HepG2 (cell line): ENCODE measurements at regions not wholly inside any gene's neighbourhood (a gene's known extent, or its start where the extent isn't known, plus 50 kb on each side); places are given as distances from the start of the nearest gene placed in this dataset.

Source experiments
- ATAC-seq: fragments of 200-7000 bp; cut with Tn5 transposase; 3 replicates; pipeline ENCODE4 v1.9.1; 2020; ENCODE audit warnings: mild to moderate bottlenecking, moderate library complexity
- BruUV-seq: library from RNA; stranded (reverse); fragments of 400-500 nt; replicated peaks from 2 replicates; lab custom pipeline; 2021; lab: Mats Ljungman, UMichigan
- CTCF ChIA-PET: fragments of 300-600 bp; formaldehyde crosslinking; extraction: SDS; loops from one replicate; lab custom pipeline; 2021; ENCODE audit warnings: low total read pairs, inconsistent platforms, low intra/inter-chr PET ratio; lab: Yijun Ruan, JAX
- POLR2A ChIA-PET: fragments of 350-600 bp; sonication (Branson Sonifier 250); formaldehyde crosslinking; loops from one replicate; lab custom pipeline; 2020; ENCODE audit warnings: antibody characterized with exemption, inconsistent platforms; lab: Yijun Ruan, JAX
- DNase-seq: peaks from one replicate; pipeline ENCODE4 v3.0.0-alpha.2; 2015; ENCODE audit warnings: low spot score
- FAIRE-seq: peaks from 3 replicates; lab custom pipeline; 2011; peaks lifted over from hg19 to GRCh38; lab: Jason Lieb, UNC
- H2AFZ ChIP-seq: one replicate; pipeline ENCODE4 v1.6.1; 2011; ENCODE audit warnings: low read length, inconsistent platforms
- H3K27ac ChIP-seq: fragments of 300-600 bp; 3 replicates; pipeline ENCODE4 v1.8.0; 2011; ENCODE audit warnings: mixed run types, mild to moderate bottlenecking, mixed read lengths, low read length, inconsistent platforms; ENCODE audit not compliant: insufficient read depth; ENCODE audit errors: extremely low read length
- H3K27me3 ChIP-seq, 2 experiments: fragments of 200-600 bp in 1 of 2; 2 replicates in 1 of 2; 3 replicates in 1 of 2; pipeline versions ENCODE4 v1.6.0 to v1.8.0; 2011; ENCODE audit warnings: low read length in 2 of 2, mild to moderate bottlenecking in 2 of 2, moderate library complexity in 2 of 2, inconsistent platforms in 1 of 2; ENCODE audit not compliant: insufficient read depth in 2 of 2, control insufficient read depth in 1 of 2
- H3K36me3 ChIP-seq, 2 experiments: fragments of 200-600 bp in 1 of 2; replicated peaks in 1 of 2; 2 replicates in 1 of 2; 3 replicates in 1 of 2; pipeline versions ENCODE4 v1.5.1 to v1.8.0; 2011; ENCODE audit warnings: low read length in 2 of 2, inconsistent platforms in 1 of 2; ENCODE audit not compliant: insufficient read depth in 2 of 2, control insufficient read depth in 1 of 2
- H3K4me1 ChIP-seq: 2 replicates; pipeline ENCODE4 v1.5.1; 2012; ENCODE audit warnings: low read length, inconsistent platforms; ENCODE audit not compliant: insufficient read depth
- H3K4me2 ChIP-seq: 2 replicates; pipeline ENCODE4 v1.6.0; 2011; ENCODE audit warnings: low read depth, low read length, inconsistent platforms
- H3K4me3 ChIP-seq, 3 experiments: fragments of 200-600 bp in 1 of 3; sonication (generic), shearing (Covaris generic) in 1 of 3; replicated peaks in 1 of 3; 2 replicates each; pipeline ENCODE4 v1.5.1; 2011 to 2016; ENCODE audit warnings: low read length in 3 of 3, inconsistent platforms in 2 of 3, low read depth in 2 of 3, mild to moderate bottlenecking in 2 of 3, control low read depth in 1 of 3, mixed read lengths in 1 of 3; ENCODE audit not compliant: insufficient read depth in 1 of 3
- H3K79me2 ChIP-seq: one replicate; pipeline ENCODE4 v1.6.1; 2011; ENCODE audit warnings: low read length, inconsistent platforms; ENCODE audit not compliant: insufficient read depth
- H3K9ac ChIP-seq: 2 replicates; pipeline ENCODE4 v1.6.0; 2011; ENCODE audit warnings: mild to moderate bottlenecking, low read depth, low read length, inconsistent platforms; ENCODE audit not compliant: insufficient read depth
- H3K9me3 ChIP-seq: 2 replicates; pipeline ENCODE4 v1.5.1; 2012; ENCODE audit warnings: mild to moderate bottlenecking, low read length
- H4K20me1 ChIP-seq: 2 replicates; pipeline ENCODE4 v1.6.0; 2011; ENCODE audit warnings: inconsistent platforms, mild to moderate bottlenecking, low read length, moderate library complexity; ENCODE audit not compliant: insufficient read depth
- HDAC2 ChIP-seq: sonication (generic); formaldehyde crosslinking; IDR thresholded peaks from 2 replicates; pipeline ENCODE4 v1.4.0; 2020; ENCODE audit warnings: missing genetic modification reagents
- IRF9 ChIP-seq: sonication (generic); formaldehyde crosslinking; IDR thresholded peaks from 2 replicates; pipeline ENCODE4 v1.8.0; 2022; ENCODE audit warnings: missing genetic modification reagents, mild to moderate bottlenecking, borderline replicate concordance
- MAFF ChIP-seq: IDR thresholded peaks from 2 replicates; pipeline ENCODE4 v1.6.1; 2011; ENCODE audit warnings: low read depth, low read length, improper control_type of control experiment
- MAFK ChIP-seq, 2 experiments: IDR thresholded peaks in 1 of 2; conservative IDR thresholded peaks in 1 of 2; 2 replicates each; pipeline ENCODE4 v1.6.1; 2011; ENCODE audit warnings: improper control_type of control experiment in 2 of 2, low read length in 2 of 2
- ZFYVE20 ChIP-seq: sonication (generic); formaldehyde crosslinking; IDR thresholded peaks from 2 replicates; pipeline ENCODE4 v1.8.0; 2023; ENCODE audit warnings: low read depth, mild to moderate bottlenecking, moderate library complexity, missing genetic modification reagents, borderline replicate concordance
- ZNF205 ChIP-seq: IDR thresholded peaks from 2 replicates; pipeline ENCODE4 v1.6.1; 2018; ENCODE audit warnings: missing biosample characterization, missing genetic modification reagents
- ZNF329 ChIP-seq: sonication (generic); formaldehyde crosslinking; IDR thresholded peaks from 2 replicates; pipeline ENCODE4 v1.9.0; 2021; ENCODE audit warnings: low read depth, mild to moderate bottlenecking, missing genetic modification reagents
- WGBS: methylation state at CpG from one replicate; pipeline ENCODE4 v1.1.6; 2017; ENCODE audit warnings: low lambda C conversion rate; 5-methylcytosine and 5-hydroxymethylcytosine counted together
- in situ Hi-C: cut with HindIII; loops from 2 replicates; pipeline ENCODE4 v1.10.0; 2017; ENCODE audit warnings: low pct_unique_long_range_greater_than_20kb; ENCODE audit not compliant: extremely low pct_ligation_motif_present
- intact Hi-C: fragments of 100-400 bp; cut with micrococcal nuclease; formaldehyde crosslinking; loops from one replicate; pipeline ENCODE4 v1.10.0; 2022; ENCODE audit not compliant: unreplicated experiment

- ChIA-PET CTCF (no interaction called here), POLR2A (no interaction called here)
- H4K20me1 ChIP-seq = no peaks in the 10 kb centered on the region
- peak; percentile 54 for TF ChIP-seq MAFF
- TF ChIP-seq MAFK (conservative IDR thresholded peaks at IDR 0.05 in 1 of 2, IDR thresholded peaks at IDR 0.05 in 1 of 2; ENCODE audit: low read length in 2 of 2) = peak; percentile 71
- no peak for TF ChIP-seq ZNF205 (CRISPR knock-in tag)
- no peak for ATAC-seq
- intact Hi-C loops = no loop called here
- FAIRE-seq = no peak
- no peaks in the 10 kb centered on the region for H3K27me3 ChIP-seq
- peaks cover 71% of the 10 kb centered on the region for H3K9me3 ChIP-seq
- H3K9ac ChIP-seq = no peak overlapping the region
- no TSS peak for BruUV-seq
- H3K27ac ChIP-seq = no peak overlapping the region
- no peaks in the 10 kb centered on the region for H3K79me2 ChIP-seq
- in situ Hi-C loops = no loop called here
- no peak for DNase-seq
- no peak overlapping the region for H2AFZ ChIP-seq
- 3% methylated on average over 6 of the region's 6 CpGs for WGBS
- no peak overlapping the region for H3K4me2 ChIP-seq
- no peaks in the 10 kb centered on the region for H3K36me3 ChIP-seq
- H3K4me3 ChIP-seq = no peak overlapping the region
- H3K4me1 ChIP-seq = no peaks in the 10 kb centered on the region
These were observed 289.6 kb upstream of the CDH4 start for GRCh38 chr20:60962367-60963045.

GRCh38 chr20:60963146-60963545 is 288.9 kb upstream of the CDH4 start:
- H3K36me3 ChIP-seq = no peaks in the 10 kb centered on the region
- in situ Hi-C loops = no loop called here
- no peak for TF ChIP-seq ZNF329
- no peak for TF ChIP-seq IRF9 (CRISPR knock-in tag)
- TF ChIP-seq HDAC2 = no peak
- TF ChIP-seq ZFYVE20 = no peak
- ATAC-seq (no peak), DNase-seq (no peak), FAIRE-seq (no peak)
- no peak overlapping the region for H3K9ac ChIP-seq
- H4K20me1 ChIP-seq = no peaks in the 10 kb centered on the region
- H3K27me3 ChIP-seq = no peaks in the 10 kb centered on the region
- no peak overlapping the region for H3K27ac ChIP-seq
- ChIA-PET CTCF (no interaction called here), POLR2A (no interaction called here)
- WGBS = 1% methylated on average over 3 of the region's 3 CpGs
- H3K79me2 ChIP-seq = no peaks in the 10 kb centered on the region
- BruUV-seq = no TSS peak
- no peak overlapping the region for H3K4me3 ChIP-seq
- no peaks in the 10 kb centered on the region for H3K4me1 ChIP-seq
- H2AFZ ChIP-seq = no peak overlapping the region
- intact Hi-C loops = no loop called here
- H3K9me3 ChIP-seq = peaks cover 70% of the 10 kb centered on the region
- no peak overlapping the region for H3K4me2 ChIP-seq
